CD4-positive, alpha-beta T cell treated with Interleukin-4 for 1 hour (primary cell): ENCODE measurements at regions not wholly inside any gene's neighbourhood (a gene's known extent, or its start where the extent isn't known, plus 50 kb on each side); places are given as distances from the start of the nearest gene placed in this dataset.
"Not testable (repeated sequence)": the region's sequence is repeated elsewhere in the genome, so short reads cannot be mapped to it uniquely, and the experiment has no call there.

Source experiments
- DNase-seq, 2 donors: peaks; one replicate each; pipeline ENCODE4 v3.0.0-alpha.2; 2020 to 2022

- no peak for DNase-seq
Measured at GRCh38 chr3:27554706-27555105, 70.5 kb upstream of the SLC4A7 start.

DNA sequence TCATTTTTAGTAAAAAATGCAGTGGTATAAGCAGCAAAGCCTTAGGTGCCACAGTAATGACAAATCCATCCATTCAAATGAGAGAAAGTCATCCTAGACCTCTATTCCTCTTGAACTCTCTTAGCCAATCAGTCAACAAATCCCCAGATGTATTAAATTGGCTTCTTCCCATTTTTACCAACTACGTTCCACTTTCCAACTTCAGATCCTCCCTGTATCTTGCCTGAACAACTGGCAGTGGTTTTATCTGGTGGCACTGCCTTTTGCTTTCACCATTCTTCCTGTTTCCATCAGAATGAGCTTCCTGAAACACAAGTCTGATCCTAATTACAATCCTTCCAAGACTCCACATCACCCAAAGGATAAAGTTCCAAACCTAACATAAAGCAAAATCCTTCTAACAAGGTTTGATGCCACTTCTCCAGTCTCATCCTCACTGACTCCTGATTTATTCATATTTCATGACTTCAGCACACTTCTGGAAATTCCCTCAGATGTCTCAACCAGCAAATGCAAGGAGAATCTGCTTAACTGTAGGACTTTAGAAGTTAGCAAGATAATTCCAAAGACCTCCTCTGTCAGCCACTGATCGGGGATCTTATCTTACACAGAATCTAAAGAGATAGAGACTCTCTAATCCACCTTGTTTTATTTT is 69.8 kb upstream of the SLC4A7 start:
- DNase-seq: no peak

GRCh38 chr3:27552708-27553107 is 68.5 kb upstream of the SLC4A7 start:
- DNase-seq: not testable (repeated sequence)

GRCh38 chr3:27551413-27551812 is 67.2 kb upstream of the SLC4A7 start:
- not testable (repeated sequence) for DNase-seq

DNA sequence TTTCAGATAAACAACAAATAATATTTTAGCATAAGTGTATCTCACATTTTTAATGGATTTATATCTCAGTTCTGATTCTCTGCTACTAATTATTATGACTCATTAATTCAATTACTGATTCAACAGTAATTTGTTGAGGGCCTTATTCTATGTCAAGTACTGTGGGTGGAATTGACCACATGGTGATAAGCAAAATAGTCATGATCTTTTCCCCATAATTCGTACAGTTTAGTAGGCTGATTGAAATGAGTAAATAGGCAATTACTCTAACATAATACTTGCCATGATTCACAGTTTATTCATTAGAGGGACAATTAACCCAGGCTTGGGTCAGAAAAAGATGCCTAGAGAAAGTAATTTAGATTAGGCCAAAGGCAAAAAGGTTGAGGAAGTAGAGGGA is 60.9 kb upstream of the SLC4A7 start:
- no peak for DNase-seq

DNA sequence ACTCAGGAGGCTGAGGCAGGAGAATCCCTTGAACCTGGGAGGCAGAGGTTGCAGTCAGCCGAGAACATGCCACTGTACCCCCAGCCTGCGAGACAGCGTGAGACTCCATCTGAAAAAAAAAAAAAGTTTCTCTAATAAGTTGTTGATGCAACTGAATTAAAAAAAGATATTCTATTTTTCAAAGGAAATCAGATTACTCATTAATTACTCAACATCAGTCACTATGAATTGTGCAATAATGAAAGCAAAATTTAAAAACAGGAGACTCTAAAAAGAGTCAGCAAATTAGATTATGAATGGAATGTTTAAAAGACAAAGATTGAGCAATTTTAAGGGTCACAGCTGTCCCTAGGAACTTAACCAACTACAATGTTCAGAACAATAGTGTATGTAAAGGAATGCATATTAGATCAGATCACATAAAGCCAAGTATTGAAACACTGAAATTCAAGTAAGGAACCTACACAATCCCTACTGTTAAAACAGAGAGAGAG is 60.2 kb upstream of the SLC4A7 start:
- peak in 1 of 2 donors; percentile 26 for DNase-seq

DNA sequence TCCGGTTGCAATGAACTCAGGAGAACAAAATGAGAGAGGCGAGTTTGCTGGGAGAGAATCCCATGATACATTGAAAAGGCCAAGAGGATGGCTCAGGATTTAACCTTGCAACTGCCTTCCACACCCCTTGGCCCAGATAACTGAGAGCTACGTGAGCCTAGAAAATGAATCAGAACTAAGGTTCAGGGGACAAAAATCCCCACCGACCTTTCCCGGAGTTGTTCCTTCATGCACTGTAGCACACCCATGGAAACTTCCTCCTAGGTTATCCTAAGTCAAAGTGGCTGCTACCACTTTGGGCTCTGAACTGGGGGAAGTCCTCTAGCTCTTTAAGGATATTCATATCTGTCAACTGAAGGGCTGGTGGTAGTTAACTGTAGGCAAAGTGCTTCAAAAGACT is 58.3 kb upstream of the SLC4A7 start:
- DNase-seq: no peak

- no peak for DNase-seq
Measured at GRCh38 chr3:27540231-27540630, 56.0 kb upstream of the SLC4A7 start.

- DNase-seq: no peak
Measured at GRCh38 chr3:27536491-27536890, 52.3 kb upstream of the SLC4A7 start.

- no peak for DNase-seq
Measured at GRCh38 chr3:27535809-27536392, 51.7 kb upstream of the SLC4A7 start.

DNA sequence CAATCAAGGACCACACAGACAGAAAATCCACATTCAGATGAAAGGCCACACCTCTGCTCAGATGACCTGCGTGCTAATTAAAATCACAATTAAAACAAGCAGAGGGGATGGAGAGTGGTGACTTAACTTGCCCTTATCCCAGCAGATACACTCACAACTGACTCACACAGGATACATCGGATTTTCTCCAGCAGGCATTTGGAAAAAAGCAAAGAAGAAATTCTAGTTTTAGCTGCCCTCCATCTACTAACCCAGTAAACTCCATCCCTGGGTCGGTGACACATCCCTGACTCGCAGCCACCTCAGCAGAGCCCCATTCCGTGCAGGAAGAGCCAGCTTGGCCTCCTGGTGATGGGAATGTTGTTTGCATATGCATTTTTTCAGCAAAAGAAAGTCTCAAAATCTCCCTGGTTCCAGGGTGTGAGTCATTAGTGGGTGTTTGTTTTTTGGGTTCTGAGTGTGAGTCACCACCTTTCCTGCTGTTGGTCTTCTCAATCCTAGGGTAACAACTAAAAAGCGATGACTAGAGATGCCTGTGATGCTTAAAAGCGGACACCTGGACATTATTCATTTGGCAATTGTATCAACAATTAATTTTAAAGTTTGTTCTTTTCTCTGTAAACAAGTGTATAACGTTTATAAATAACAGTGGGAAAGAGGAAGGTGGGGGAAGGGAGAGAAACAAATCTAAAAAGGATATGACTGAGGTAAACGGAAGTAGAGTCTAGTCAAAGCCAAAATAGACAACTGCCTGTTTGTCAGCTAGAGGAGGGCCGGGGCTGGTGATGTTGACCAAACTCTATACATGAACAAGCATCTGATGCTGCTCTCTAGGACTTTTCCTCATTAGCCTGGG is 49.8 kb upstream of the SLC4A7 start:
- DNase-seq: peak; percentile 61 to 62
